NT2/D1 (cell line): ENCODE measurements at regions not wholly inside any gene's neighbourhood (a gene's known extent, or its start where the extent isn't known, plus 50 kb on each side); places are given as distances from the start of the nearest gene placed in this dataset.

Experiments
- DNase-seq: peaks from one replicate; pipeline ENCODE4 v3.0.0-alpha.2; 2011; ENCODE audit warnings: low read depth, low spot score
- H3K27me3 ChIP-seq: 2 replicates; pipeline ENCODE4 v1.6.0; 2011; ENCODE audit warnings: mild to moderate bottlenecking; ENCODE audit not compliant: insufficient read length, insufficient read depth
- H3K36me3 ChIP-seq: 2 replicates; pipeline ENCODE4 v1.6.1; 2011; ENCODE audit warnings: mild to moderate bottlenecking, low read length, mixed read lengths; ENCODE audit not compliant: insufficient read depth, insufficient read length
- H3K4me1 ChIP-seq: 2 replicates; pipeline ENCODE4 v1.5.1; 2011; ENCODE audit not compliant: insufficient read depth, insufficient read length
- H3K4me3 ChIP-seq: 2 replicates; pipeline ENCODE4 v1.5.1; 2011; ENCODE audit warnings: low read depth; ENCODE audit not compliant: insufficient read length
- H3K9ac ChIP-seq: 2 replicates; pipeline ENCODE4 v1.6.0; 2011; ENCODE audit warnings: low read depth; ENCODE audit not compliant: insufficient read length
- H3K9me3 ChIP-seq: 2 replicates; pipeline ENCODE4 v1.5.1; 2011; ENCODE audit warnings: mild to moderate bottlenecking, low read length; ENCODE audit not compliant: insufficient read depth
- SUZ12 ChIP-seq: IDR thresholded peaks from 2 replicates; pipeline ENCODE4 v1.6.1; 2011; ENCODE audit not compliant: insufficient read length, insufficient read depth; ENCODE audit errors: extremely low read depth
- YY1 ChIP-seq: IDR thresholded peaks from 2 replicates; pipeline ENCODE4 v1.6.1; 2011; ENCODE audit not compliant: insufficient read length, insufficient read depth
- ZNF274 ChIP-seq: IDR thresholded peaks from 2 replicates; pipeline ENCODE4 v1.6.1; 2011; ENCODE audit warnings: mild to moderate bottlenecking, low read depth, low read length

DNA sequence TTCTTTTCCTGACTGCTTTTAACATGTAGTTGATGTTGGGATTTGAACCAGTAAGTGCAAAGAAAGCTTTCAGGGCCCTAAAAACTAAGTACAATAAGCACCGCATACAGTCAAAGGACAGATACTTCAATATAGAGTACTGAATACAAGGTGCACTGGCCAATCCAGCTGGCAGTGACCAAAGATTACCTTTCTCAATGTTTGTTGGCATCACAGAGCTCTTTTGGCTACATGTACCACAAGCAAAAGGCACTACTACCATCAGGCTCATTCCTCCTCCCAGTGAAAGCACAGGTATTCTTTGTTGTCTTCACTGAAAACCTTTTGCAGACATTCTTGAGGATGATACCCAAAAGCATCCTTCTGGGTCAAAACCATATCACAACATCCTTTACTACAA, 65.2 kb upstream of the ZCCHC13 start:
- H3K27me3 ChIP-seq, result no peaks in the 10 kb centered on the region
- no peak for DNase-seq
- H3K4me1 ChIP-seq, result no peaks in the 10 kb centered on the region
- no peak for TF ChIP-seq ZNF274
- no peak for TF ChIP-seq SUZ12
- TF ChIP-seq YY1, result no peak
- H3K36me3 ChIP-seq, result peaks cover 53% of the 10 kb centered on the region
- no peaks in the 10 kb centered on the region for H3K9me3 ChIP-seq
- H3K4me3 ChIP-seq, result no peak overlapping the region
- H3K9ac ChIP-seq, result no peak overlapping the region

DNA sequence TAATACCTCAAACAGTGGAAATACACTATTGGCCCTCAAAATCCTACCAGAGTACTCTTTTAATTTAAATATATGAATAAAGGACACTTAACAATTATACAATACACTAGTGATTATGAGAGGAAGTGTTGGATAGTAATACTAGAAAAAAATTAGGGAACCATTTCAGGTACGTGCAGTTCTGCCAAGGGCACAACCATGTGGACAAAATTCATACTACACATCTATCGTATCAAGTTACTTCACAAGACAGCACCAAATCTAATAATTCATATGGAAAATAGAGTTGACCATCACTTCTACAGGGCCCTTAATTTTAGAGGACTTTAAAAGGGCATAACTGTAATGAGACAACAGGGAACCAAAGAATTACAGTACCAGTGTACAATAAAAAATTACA, 69.2 kb upstream of the ZCCHC13 start:
- DNase-seq, result no peak
- H3K36me3 ChIP-seq, result peaks cover 27% of the 10 kb centered on the region
- H3K4me1 ChIP-seq, result no peaks in the 10 kb centered on the region
- no peaks in the 10 kb centered on the region for H3K27me3 ChIP-seq
- no peak overlapping the region for H3K4me3 ChIP-seq
- H3K9me3 ChIP-seq, result no peaks in the 10 kb centered on the region
- TF ChIP-seq ZNF274 (no peak), SUZ12 (no peak), YY1 (no peak)
- no peak overlapping the region for H3K9ac ChIP-seq

DNA sequence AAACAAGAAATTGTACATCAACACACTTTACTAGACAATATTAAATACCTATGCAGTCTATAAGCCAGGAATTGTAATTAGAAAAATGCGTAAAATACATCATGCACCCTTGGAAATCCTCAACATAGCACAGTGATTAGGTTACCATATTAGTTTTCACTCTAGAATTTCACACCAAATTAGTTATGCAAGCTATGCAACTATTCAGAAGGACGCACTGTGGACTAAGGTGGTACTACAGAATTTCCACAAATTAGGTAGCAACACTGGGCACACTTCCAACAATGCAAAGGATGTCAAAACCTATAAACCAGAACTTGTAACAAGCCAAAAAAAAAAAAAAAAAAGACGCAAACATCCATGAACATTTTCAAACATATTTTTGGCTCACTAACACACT, 71.1 kb upstream of the ZCCHC13 start:
- no peaks in the 10 kb centered on the region for H3K4me1 ChIP-seq
- H3K36me3 ChIP-seq, result peaks cover 11% of the 10 kb centered on the region
- H3K9ac ChIP-seq, result no peak overlapping the region
- no peak for DNase-seq
- no peaks in the 10 kb centered on the region for H3K9me3 ChIP-seq
- TF ChIP-seq ZNF274 (no peak), YY1 (no peak), SUZ12 (no peak)
- no peak overlapping the region for H3K4me3 ChIP-seq
- H3K27me3 ChIP-seq, result no peaks in the 10 kb centered on the region

DNA sequence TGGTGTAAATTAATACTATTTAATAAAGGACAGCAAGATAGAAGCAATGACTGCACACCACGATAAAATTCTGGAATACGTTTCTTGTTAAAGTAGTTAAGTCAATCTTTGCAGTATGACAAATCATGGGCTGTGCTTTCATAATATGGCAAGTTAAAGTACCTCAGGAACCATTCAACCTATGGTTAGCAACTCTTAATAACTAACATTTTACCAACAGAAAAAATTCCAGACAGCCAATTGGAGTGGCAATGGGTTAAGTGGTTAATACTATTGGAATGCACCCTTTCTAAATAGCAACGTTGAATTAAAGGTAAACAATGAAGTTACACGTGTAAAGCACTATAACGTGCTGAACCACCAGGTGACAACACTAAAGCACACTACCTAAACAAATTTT, 72.4 kb upstream of the ZCCHC13 start:
- TF ChIP-seq SUZ12, result no peak
- no peak for TF ChIP-seq YY1
- TF ChIP-seq ZNF274, result no peak
- DNase-seq, result no peak
- Histone ChIP-seq H3K9me3 (no peaks in the 10 kb centered on the region), H3K4me1 (no peaks in the 10 kb centered on the region), H3K27me3 (no peaks in the 10 kb centered on the region), H3K9ac (no peak overlapping the region), H3K36me3 (peaks cover 15% of the 10 kb centered on the region), H3K4me3 (no peak overlapping the region)

DNA sequence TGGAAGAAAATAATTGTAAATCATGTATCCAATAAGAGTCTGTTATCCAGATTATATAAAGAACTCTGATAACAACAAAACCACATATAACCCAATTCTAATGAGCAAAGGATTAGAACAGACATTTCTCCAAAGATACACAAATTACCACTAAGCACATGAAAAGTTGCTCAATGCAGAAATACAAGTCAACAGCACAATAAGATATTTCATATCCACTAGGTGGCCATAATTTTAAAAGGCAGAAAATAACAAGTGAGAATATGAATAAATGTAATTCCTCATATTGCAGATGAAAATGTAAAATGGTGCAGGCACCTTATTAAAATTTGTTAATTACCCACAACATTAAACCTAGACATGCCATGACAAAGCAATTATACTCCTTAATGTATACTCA, 73.9 kb upstream of the ZCCHC13 start:
- Histone ChIP-seq H3K9me3 (no peaks in the 10 kb centered on the region), H3K4me1 (no peaks in the 10 kb centered on the region), H3K9ac (no peak overlapping the region), H3K27me3 (no peaks in the 10 kb centered on the region), H3K4me3 (no peak overlapping the region), H3K36me3 (peaks cover 15% of the 10 kb centered on the region)
- DNase-seq, result no peak
- no peak for TF ChIP-seq SUZ12

DNA sequence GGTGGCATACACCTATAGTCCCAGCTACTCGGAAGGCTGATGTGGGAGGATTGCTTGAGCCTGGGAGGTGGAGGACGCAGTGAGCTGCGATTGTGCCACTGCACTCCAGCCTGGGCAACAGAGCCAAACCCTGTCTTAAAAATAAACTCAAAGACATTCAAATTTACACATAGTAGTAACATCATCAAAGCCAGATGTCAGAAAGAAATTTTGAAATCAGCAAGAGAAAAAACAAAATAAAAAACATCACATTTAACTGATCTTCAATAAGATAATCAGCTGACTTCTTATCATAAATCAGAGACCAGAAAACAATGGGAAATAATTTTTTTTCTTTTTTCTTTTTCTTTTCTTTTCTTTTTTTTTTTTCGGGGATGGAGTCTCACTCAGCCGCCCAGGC, 78.9 kb upstream of the ZCCHC13 start:
- Histone ChIP-seq H3K36me3 (peaks cover 37% of the 10 kb centered on the region), H3K9me3 (no peaks in the 10 kb centered on the region), H3K4me3 (no peak overlapping the region), H3K27me3 (no peaks in the 10 kb centered on the region), H3K4me1 (no peaks in the 10 kb centered on the region), H3K9ac (no peak overlapping the region)
- DNase-seq, result no peak
- TF ChIP-seq ZNF274 (no peak), SUZ12 (no peak), YY1 (no peak)

DNA sequence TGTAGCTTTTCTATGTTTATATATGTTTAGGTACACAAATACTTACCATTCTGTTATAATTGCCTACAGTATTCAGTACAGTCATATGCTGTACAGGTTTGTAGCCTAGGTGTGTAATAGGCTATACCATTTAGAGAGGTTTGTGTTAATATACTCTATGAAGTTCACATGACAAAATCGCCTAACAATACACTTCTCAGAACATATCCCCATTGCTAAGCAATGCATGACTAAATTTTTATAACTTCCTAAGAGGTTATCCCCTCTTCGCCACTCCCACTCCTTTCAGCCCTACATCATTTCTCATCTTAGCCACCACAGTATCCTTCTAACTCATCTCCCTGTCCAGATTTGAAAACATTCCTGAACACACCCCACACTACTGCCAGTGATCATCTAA, 83.7 kb upstream of the ZCCHC13 start:
- TF ChIP-seq ZNF274, result no peak
- TF ChIP-seq YY1, result no peak
- no peak for TF ChIP-seq SUZ12
- Histone ChIP-seq H3K4me1 (no peaks in the 10 kb centered on the region), H3K4me3 (no peak overlapping the region), H3K36me3 (peaks cover 63% of the 10 kb centered on the region), H3K27me3 (no peaks in the 10 kb centered on the region), H3K9ac (no peak overlapping the region), H3K9me3 (no peaks in the 10 kb centered on the region)
- DNase-seq, result no peak

DNA sequence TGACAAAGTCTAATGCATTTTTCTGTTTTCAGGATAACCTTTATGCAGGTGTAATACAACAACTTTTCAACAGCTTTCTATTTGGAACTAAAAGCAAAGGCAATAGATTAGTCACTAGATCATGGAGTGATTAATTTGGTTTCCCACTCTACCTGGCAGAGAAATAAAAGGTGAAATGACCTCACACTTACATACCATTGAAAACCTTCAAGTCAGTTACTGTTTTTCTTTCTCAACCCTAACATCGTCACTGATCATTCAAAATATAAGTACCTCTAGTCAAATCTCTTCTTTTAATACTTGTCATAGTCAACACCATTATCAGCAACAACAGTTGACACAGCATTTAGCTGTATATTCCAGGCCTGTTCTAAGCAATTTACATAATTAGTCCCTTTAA, 85.1 kb upstream of the ZCCHC13 start:
- DNase-seq, result no peak
- no peaks in the 10 kb centered on the region for H3K9me3 ChIP-seq
- no peaks in the 10 kb centered on the region for H3K4me1 ChIP-seq
- H3K36me3 ChIP-seq, result peaks cover 71% of the 10 kb centered on the region
- no peak overlapping the region for H3K9ac ChIP-seq
- H3K4me3 ChIP-seq, result no peak overlapping the region
- no peaks in the 10 kb centered on the region for H3K27me3 ChIP-seq
- no peak for TF ChIP-seq YY1
- no peak for TF ChIP-seq ZNF274
- TF ChIP-seq SUZ12, result no peak
